Heart left ventricle (tissue), 16 donors: ENCODE measurements at regions not wholly inside any gene's neighbourhood (a gene's known extent, or its start where the extent isn't known, plus 50 kb on each side); places are given as distances from the start of the nearest gene placed in this dataset.
"Not testable (repeated sequence)": the region's sequence is repeated elsewhere in the genome, so short reads cannot be mapped to it uniquely, and the experiment has no call there.

Source experiments
- ATAC-seq, 4 donors: fragments of 200-7000 bp; cut with Tn5 transposase; one replicate each; pipeline ENCODE4 v1.9.1; 2020 to 2022; ENCODE audit warnings: moderate library complexity in 4 of 4, mild to moderate bottlenecking in 3 of 4, moderate number of reproducible peaks in 1 of 4
- DNase-seq, 5 donors: peaks; one replicate each; pipeline ENCODE4 v3.0.0-alpha.2; 2020
- H3K27ac ChIP-seq, 12 donors: fragments of 200-600 bp; sonication (generic) in 4 of 12; one replicate each; pipeline versions ENCODE4 v1.5.0 to v1.8.0; 2016 to 2022; ENCODE audit warnings: mild to moderate bottlenecking in 2 of 12
- H3K27me3 ChIP-seq, 9 donors: fragments of 200-600 bp; sonication (generic) in 2 of 9; one replicate each; pipeline versions ENCODE4 v1.5.1 to v1.8.0; 2016 to 2022; ENCODE audit warnings: mild to moderate bottlenecking in 3 of 9
- H3K36me3 ChIP-seq, 9 donors: fragments of 200-600 bp; sonication (generic) in 2 of 9; one replicate each; pipeline versions ENCODE4 v1.5.0 to v1.8.0; 2018 to 2022; ENCODE audit warnings: mild to moderate bottlenecking in 2 of 9
- H3K4me1 ChIP-seq, 12 donors: fragments of 200-600 bp; sonication (generic) in 4 of 12; one replicate each; pipeline versions ENCODE4 v1.5.0 to v1.8.0; 2016 to 2022; ENCODE audit warnings: mild to moderate bottlenecking in 3 of 12
- H3K4me3 ChIP-seq, 12 donors: fragments of 200-600 bp; sonication (generic) in 4 of 12; one replicate each; pipeline versions ENCODE4 v1.5.0 to v1.8.0; 2017 to 2022; ENCODE audit warnings: mild to moderate bottlenecking in 9 of 12, moderate library complexity in 4 of 12
- H3K9me3 ChIP-seq, 12 donors: fragments of 200-600 bp; sonication (generic) in 4 of 12; one replicate each; pipeline versions ENCODE4 v1.5.0 to v1.8.0; 2016 to 2022; ENCODE audit warnings: mild to moderate bottlenecking in 1 of 12
- CTCF ChIP-seq, 12 donors: fragments of 200-600 bp; sonication (generic) in 4 of 12; IDR thresholded peaks; one replicate each; pipeline versions ENCODE4 v1.5.0 to v1.8.0; 2018 to 2022; ENCODE audit warnings: antibody characterized with exemption in 12 of 12, mild to moderate bottlenecking in 5 of 12
- POLR2A ChIP-seq, 2 donors: fragments of 450-650 bp; IDR thresholded peaks; one replicate each; pipeline ENCODE4 v1.6.1; 2017; ENCODE audit warnings: antibody characterized with exemption in 2 of 2, mild to moderate bottlenecking in 2 of 2, moderate library complexity in 2 of 2
- WGBS, 4 donors: extraction: QIAGEN DNeasy Blood & Tissue Kit in 2 of 4; methylation state at CpG; one replicate each; pipeline versions ENCODE4 v1.1.5 to v1.1.7; 2013 to 2018; 5-methylcytosine and 5-hydroxymethylcytosine counted together
- intact Hi-C, 10 donors: fragments of 100-400 bp; cut with DNase I; formaldehyde crosslinking; loops; one replicate each; pipeline versions ENCODE4 v1.11.1 to v1.14.2; 2022
- donor health status: ischemic (EF 13 %, LVEDD 7.1; RV severe dilation, severe dysfunction).
- donor health status: healthy with polysubstance abuse.
- donor health status: DM: no; HTN: yes; CAD: no.
- donor health status: DM: no; HTN: no; CAD: no.
- donor health status: ischemic (EF 25% LVEDD 6.9; RV normal size, moderate dysfunction).
- donor health status: ischemic (EF 25% LVEDD 5.7; RV mildly dilated, moderate dysfunction).
- donor health status: healthy.
- donor health status: DM: yes; HTN: yes; CAD: no.
- donor health status: ischemic (EF 35%, LVEDD 5.7; RV mildly dilated, moderate dysfunction).
- donor health status: nonischemic (EF 11% LVEDD 7.7; RV severe dilation, severe dysfunction).
- donor health status: DM: yes; HTN: yes; CAD: no.
- donor health status: PGD.
- donor health status: ischemic (EF 29% LVEDD 5.4; RV normal size, mild dysfunction).
- donor health status: nonischemic (EF 23%, LVEDD 6.1; RV moderate dilation, normal function).

DNA sequence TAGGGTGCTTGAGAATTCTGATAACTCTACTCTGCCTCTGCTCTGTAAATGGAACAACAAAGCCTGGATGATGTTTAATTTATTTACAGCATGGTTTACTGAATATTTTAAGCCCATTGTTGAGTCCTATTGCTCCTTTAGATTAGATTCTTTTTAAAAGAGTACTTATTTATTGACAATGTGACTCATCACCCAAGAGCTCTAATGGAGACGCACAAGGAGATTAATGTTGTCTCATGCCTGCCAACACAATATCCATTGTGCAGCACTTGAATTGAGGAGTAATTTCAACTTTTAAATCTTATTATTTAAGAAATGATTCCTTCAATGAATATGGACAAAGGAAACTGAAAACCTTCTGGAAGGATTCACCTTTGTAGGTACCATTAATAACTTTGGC lies 691.4 kb downstream of the ZBBX start:
- intact Hi-C loops: no loop called here
- no peaks in the 10 kb centered on the region for H3K36me3 ChIP-seq
- no peaks in the 10 kb centered on the region for H3K4me1 ChIP-seq
- peaks cover 0 to 7% (median 0%) of the 10 kb centered on the region in 12 donors for H3K9me3 ChIP-seq
- H3K4me3 ChIP-seq: no peak overlapping the region
- DNase-seq (no peak), ATAC-seq (no peak)
- no peaks in the 10 kb centered on the region for H3K27me3 ChIP-seq
- WGBS, 4 donors: 85 to 95% (median 93%) methylated on average over 1 of the region's 1 CpG
- TF ChIP-seq POLR2A (IDR thresholded peaks at IDR 0.05) (no peak), CTCF (IDR thresholded peaks at IDR 0.05) (no peak)
- H3K27ac ChIP-seq: no peak overlapping the region

GRCh38 chr3:166685246-166685645 lies 694.9 kb downstream of the ZBBX start:
- WGBS, 4 donors: 87 to 94% (median 92%) methylated on average over 1 of the region's 1 CpG
- DNase-seq: no peak
- ATAC-seq: no peak
- TF ChIP-seq CTCF (IDR thresholded peaks at IDR 0.05) (no peak), POLR2A (IDR thresholded peaks at IDR 0.05) (no peak)
- intact Hi-C loops: no loop called here
- no peaks in the 10 kb centered on the region for H3K4me1 ChIP-seq
- H3K27me3 ChIP-seq: no peaks in the 10 kb centered on the region
- H3K9me3 ChIP-seq: peaks cover 0 to 7% (median 0%) of the 10 kb centered on the region in 12 donors
- no peak overlapping the region for H3K4me3 ChIP-seq
- no peaks in the 10 kb centered on the region for H3K36me3 ChIP-seq
- no peak overlapping the region for H3K27ac ChIP-seq

- DNase-seq, intact Hi-C loops, H3K4me3 ChIP-seq, H3K9me3 ChIP-seq, ATAC-seq, H3K27ac ChIP-seq, H3K27me3 ChIP-seq, H3K4me1 ChIP-seq, H3K36me3 ChIP-seq: not testable (repeated sequence)
- WGBS, 4 donors: 81 to 90% (median 86%) methylated on average over 5 of the region's 5 CpGs
Observed at GRCh38 chr3:166684077-166684476, 696.0 kb downstream of the ZBBX start.

- no peaks in the 10 kb centered on the region for H3K4me1 ChIP-seq
- intact Hi-C loops: no loop called here
- ATAC-seq: no peak
- TF ChIP-seq POLR2A (IDR thresholded peaks at IDR 0.05) (no peak), CTCF (IDR thresholded peaks at IDR 0.05) (no peak)
- H3K36me3 ChIP-seq: no peaks in the 10 kb centered on the region
- no peak overlapping the region for H3K4me3 ChIP-seq
- peaks cover 0 to 4% (median 0%) of the 10 kb centered on the region in 12 donors for H3K9me3 ChIP-seq
- no peak overlapping the region for H3K27ac ChIP-seq
- DNase-seq: no peak
- H3K27me3 ChIP-seq: no peaks in the 10 kb centered on the region
Observed at GRCh38 chr3:166669781-166670180, 710.3 kb downstream of the ZBBX start.

DNA sequence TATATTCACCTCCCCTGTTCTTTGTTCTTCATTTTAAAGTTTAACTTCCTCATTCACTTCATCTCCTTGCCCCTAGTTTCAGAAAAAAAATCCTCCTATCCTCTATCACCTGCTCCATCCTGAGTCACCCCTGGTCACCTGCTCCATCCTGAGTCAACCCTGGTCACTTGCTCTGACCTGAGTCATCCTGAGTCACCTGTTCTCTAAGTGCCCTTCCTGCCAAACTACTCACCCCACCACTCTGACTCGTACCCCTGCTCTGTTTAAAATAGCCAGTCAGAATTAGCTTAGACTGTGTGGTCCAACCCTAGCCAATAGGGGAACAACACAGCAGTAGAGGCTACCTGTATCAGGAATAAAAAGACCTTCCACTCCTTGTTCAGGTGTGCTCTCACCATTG lies 716.9 kb downstream of the ZBBX start:
- H3K27me3 ChIP-seq: no peaks in the 10 kb centered on the region
- WGBS, 4 donors: 23 to 86% (median 51%) methylated on average over 1 of the region's 1 CpG
- no peak for ATAC-seq
- peaks cover 0 to 38% (median 11%) of the 10 kb centered on the region in 12 donors for H3K9me3 ChIP-seq
- no peak overlapping the region for H3K27ac ChIP-seq
- no peak for TF ChIP-seq CTCF (IDR thresholded peaks at IDR 0.05)
- TF ChIP-seq POLR2A (IDR thresholded peaks at IDR 0.05): no peak
- H3K4me1 ChIP-seq: no peaks in the 10 kb centered on the region
- DNase-seq: no peak
- no peak overlapping the region for H3K4me3 ChIP-seq
- intact Hi-C loops: no loop called here
- no peaks in the 10 kb centered on the region for H3K36me3 ChIP-seq
